Stomach (tissue), 4 donors: ENCODE measurements at regions not wholly inside any gene's neighbourhood (a gene's known extent, or its start where the extent isn't known, plus 50 kb on each side); places are given as distances from the start of the nearest gene placed in this dataset.

Source experiments
- CTCF ChIP-seq, 7 experiments: fragments of 450-650 bp in 4 of 7; fragments of 200-600 bp in 3 of 7; sonication (generic) in 3 of 7; IDR thresholded peaks; one replicate each; pipeline ENCODE4 v1.5.1; 2016 to 2019; ENCODE audit warnings: antibody characterized with exemption in 7 of 7, control low read depth in 2 of 7, mild to moderate bottlenecking in 1 of 7
- EP300 ChIP-seq: sonication (generic); formaldehyde crosslinking; IDR thresholded peaks from one replicate; pipeline ENCODE4 v1.6.1; 2017; ENCODE audit warnings: antibody characterized with exemption
- POLR2A ChIP-seq, 4 donors: fragments of 450-650 bp; IDR thresholded peaks; one replicate each; pipeline ENCODE4 v1.6.1; 2016; ENCODE audit warnings: antibody characterized with exemption in 4 of 4, control low read depth in 2 of 4, mild to moderate bottlenecking in 1 of 4, moderate library complexity in 1 of 4
- POLR2AphosphoS5 ChIP-seq, 3 donors: sonication (generic); formaldehyde crosslinking; IDR thresholded peaks; one replicate each; pipeline ENCODE4 v1.6.1; 2016; ENCODE audit warnings: antibody characterized with exemption in 3 of 3

DNA sequence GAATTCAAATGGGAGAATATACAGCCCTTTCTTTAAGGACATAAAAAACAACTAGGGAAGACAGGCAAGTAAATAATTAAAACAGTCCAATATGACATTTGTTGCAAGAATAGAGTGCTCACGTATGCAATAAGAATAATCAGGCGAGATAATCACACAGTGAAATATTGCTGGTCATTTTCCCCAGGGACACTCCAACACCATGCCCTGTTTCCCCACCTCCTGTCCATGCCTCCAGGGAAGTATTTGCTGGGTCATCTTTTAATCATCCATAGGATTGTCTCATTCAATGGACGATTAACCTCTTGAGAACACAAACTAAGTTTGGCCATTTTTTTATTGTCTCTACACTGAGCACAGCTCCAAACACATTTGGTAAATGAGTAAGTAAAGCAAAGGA is 472.9 kb downstream of the C6orf118 start:
- TF ChIP-seq POLR2AphosphoS5 (IDR thresholded peaks at IDR 0.05) (no peak), CTCF (IDR thresholded peaks at IDR 0.05) (no peak), EP300 (no peak), POLR2A (IDR thresholded peaks at IDR 0.05) (no peak)
